Adrenal gland (tissue), 5 donors: ENCODE measurements at regions not wholly inside any gene's neighbourhood (a gene's known extent, or its start where the extent isn't known, plus 50 kb on each side); places are given as distances from the start of the nearest gene placed in this dataset.

Experiments
- POLR2A ChIP-seq, 2 donors: fragments of 450-650 bp; IDR thresholded peaks; one replicate each; pipeline ENCODE4 v1.6.1; 2017; ENCODE audit warnings: antibody characterized with exemption in 2 of 2, mild to moderate bottlenecking in 2 of 2, moderate library complexity in 1 of 2
- TF ChIP-seq, protein P1 (sequence below), 6 experiments: fragments of 450-650 bp in 4 of 6; fragments of 200-600 bp in 2 of 6; sonication (generic) in 1 of 6; IDR thresholded peaks; 1 replicate in 5 of 6; 2 replicates in 1 of 6; pipeline versions ENCODE4 v1.5.1 to v1.8.0; 2016 to 2021; ENCODE audit warnings: antibody characterized with exemption in 6 of 6, mild to moderate bottlenecking in 2 of 6, moderate library complexity in 1 of 6
- donor health status: DM: no; HTN: no; CAD: no.

GRCh38 chr4:179415037-179415846 lies 1973.0 kb upstream of the AGA start:
- TF ChIP-seq, protein P1, sequence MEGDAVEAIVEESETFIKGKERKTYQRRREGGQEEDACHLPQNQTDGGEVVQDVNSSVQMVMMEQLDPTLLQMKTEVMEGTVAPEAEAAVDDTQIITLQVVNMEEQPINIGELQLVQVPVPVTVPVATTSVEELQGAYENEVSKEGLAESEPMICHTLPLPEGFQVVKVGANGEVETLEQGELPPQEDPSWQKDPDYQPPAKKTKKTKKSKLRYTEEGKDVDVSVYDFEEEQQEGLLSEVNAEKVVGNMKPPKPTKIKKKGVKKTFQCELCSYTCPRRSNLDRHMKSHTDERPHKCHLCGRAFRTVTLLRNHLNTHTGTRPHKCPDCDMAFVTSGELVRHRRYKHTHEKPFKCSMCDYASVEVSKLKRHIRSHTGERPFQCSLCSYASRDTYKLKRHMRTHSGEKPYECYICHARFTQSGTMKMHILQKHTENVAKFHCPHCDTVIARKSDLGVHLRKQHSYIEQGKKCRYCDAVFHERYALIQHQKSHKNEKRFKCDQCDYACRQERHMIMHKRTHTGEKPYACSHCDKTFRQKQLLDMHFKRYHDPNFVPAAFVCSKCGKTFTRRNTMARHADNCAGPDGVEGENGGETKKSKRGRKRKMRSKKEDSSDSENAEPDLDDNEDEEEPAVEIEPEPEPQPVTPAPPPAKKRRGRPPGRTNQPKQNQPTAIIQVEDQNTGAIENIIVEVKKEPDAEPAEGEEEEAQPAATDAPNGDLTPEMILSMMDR (IDR thresholded peaks at IDR 0.05), result no peak
- no peak for TF ChIP-seq POLR2A (IDR thresholded peaks at IDR 0.05)
